ENCODE measurements at regions not wholly inside any gene's neighbourhood (a gene's known extent, or its start where the extent isn't known, plus 50 kb on each side); places are given as distances from the start of the nearest gene placed in this dataset.

GRCh38 chr17:72350073-72350472, 229.3 kb downstream of the SOX9 start:
- H3K36me3 Mint-ChIP-seq (ENCODE audit: low read depth), result no peaks in the 10 kb centered on the region
- no peak overlapping the region for H2AFZ ChIP-seq
- ATAC-seq, result no peak

More at GRCh38 chr17:72350073-72350472, 229.3 kb downstream of the SOX9 start:
- no peak for DNase-seq (ENCODE audit: low spot score)
- Histone ChIP-seq H3K4me2 (no peak overlapping the region), H3K36me3 (ENCODE audit: insufficient read depth) (no peaks in the 10 kb centered on the region), H3K27me3 (ENCODE audit: insufficient read depth) (no peaks in the 10 kb centered on the region), H3K79me2 (replicated peaks; ENCODE audit: insufficient read depth) (no peaks in the 10 kb centered on the region), H3K27ac (ENCODE audit: low read depth) (no peak overlapping the region), H3K9me2 (ENCODE audit: insufficient read depth) (no peaks in the 10 kb centered on the region), H3K4me1 (ENCODE audit: insufficient read depth) (no peaks in the 10 kb centered on the region; the same call in 1 of the 2 replicates), H4K20me1 (replicated peaks; ENCODE audit: insufficient read depth) (no peaks in the 10 kb centered on the region), H3F3A (replicated peaks; ENCODE audit: low read depth) (no peaks in the 10 kb centered on the region), H3K4me3 (no peak overlapping the region)
- Mint-ChIP-seq H3K9me3 (no peaks in the 10 kb centered on the region), H3K27me3 (ENCODE audit: insufficient read depth, low read depth, poor library complexity) (peaks cover 3% of the 10 kb centered on the region), H3K4me1 (peaks cover 20% of the 10 kb centered on the region), H3K4me3 (no peak overlapping the region), H3K27ac (no peak overlapping the region)
- TF ChIP-seq STAT1 (IDR thresholded peaks at IDR 0.05; ENCODE audit: unreplicated experiment) (no peak), CTCF (conservative IDR thresholded peaks at IDR 0.05; ENCODE audit: low read depth in 2 of 2) (no peak), JUNB (IDR thresholded peaks at IDR 0.05; ENCODE audit: unreplicated experiment) (no peak), ZNF462 (CRISPR knock-in tag; IDR thresholded peaks at IDR 0.05) (no peak), POLR2AphosphoS5 (IDR thresholded peaks at IDR 0.05; ENCODE audit: low read depth) (no peak), CREB1 (CRISPR knock-in tag; IDR thresholded peaks at IDR 0.05; ENCODE audit: low read depth) (no peak), NANOG (IDR thresholded peaks at IDR 0.05; ENCODE audit: borderline replicate concordance) (no peak), REST (IDR thresholded peaks at IDR 0.05; ENCODE audit: unreplicated experiment) (no peak), EZH2phosphoT487 (IDR thresholded peaks at IDR 0.05; ENCODE audit: unreplicated experiment) (no peak), ETS1 (IDR thresholded peaks at IDR 0.05) (no peak), ZNF114 (CRISPR knock-in tag; IDR thresholded peaks at IDR 0.05) (no peak), ZNF331 (CRISPR knock-in tag; IDR thresholded peaks at IDR 0.05; ENCODE audit: low read depth) (no peak), EZH2 (IDR thresholded peaks at IDR 0.05; ENCODE audit: low read depth, unreplicated experiment) (no peak)

Data from GM23338 (cell line).